ENCODE measurements at regions not wholly inside any gene's neighbourhood (a gene's known extent, or its start where the extent isn't known, plus 50 kb on each side); places are given as distances from the start of the nearest gene placed in this dataset.
A peak's percentile ranks its signal among the peaks of the same experiment; 100 is the strongest.
"Not testable (repeated sequence)": the region's sequence is repeated elsewhere in the genome, so short reads cannot be mapped to it uniquely, and the experiment has no call there.

DNA sequence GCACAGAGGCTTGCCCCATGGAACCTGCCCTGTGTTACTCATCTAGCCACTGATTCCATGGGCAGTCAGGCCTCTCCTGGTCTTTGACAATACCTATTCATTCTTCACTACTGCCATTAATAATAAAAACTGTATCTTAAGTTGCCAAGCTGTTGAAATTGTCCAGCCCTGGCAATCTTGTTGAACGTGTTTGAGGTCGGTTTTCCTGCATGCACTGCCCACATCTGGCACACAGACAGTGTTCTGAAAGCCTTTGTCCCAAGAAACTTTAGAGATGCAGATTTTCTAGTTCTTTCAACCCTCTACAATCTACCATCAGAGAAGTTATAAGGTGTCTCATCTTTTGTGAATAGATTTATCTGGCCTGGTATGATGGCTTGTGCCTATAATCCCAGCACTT, 567.2 kb upstream of the NECTIN3 start:
- ATAC-seq (no peak), DNase-seq (no peak)
- Histone ChIP-seq H3F3A (ENCODE audit: low read length, unreplicated experiment) (no peaks in the 10 kb centered on the region), H3K9me3 (ENCODE audit: low read length) (no peaks in the 10 kb centered on the region), H3K27me3 (ENCODE audit: low read length) (no peaks in the 10 kb centered on the region), H3K4me1 (ENCODE audit: insufficient read depth, low read length) (no peaks in the 10 kb centered on the region), H3K79me2 (ENCODE audit: low read length) (no peaks in the 10 kb centered on the region), H3K9ac (ENCODE audit: low read length) (no peak overlapping the region), H3K9me2 (replicated peaks; ENCODE audit: low read length) (no peaks in the 10 kb centered on the region), H3K36me3 (ENCODE audit: low read depth, low read length) (no peaks in the 10 kb centered on the region), H3K27ac (ENCODE audit: low read length) (no peak overlapping the region), H2AFZ (ENCODE audit: low read length) (no peak overlapping the region), H3K4me2 (ENCODE audit: low read length) (no peak overlapping the region), H4K20me1 (ENCODE audit: low read length) (no peaks in the 10 kb centered on the region), H3K4me3 (ENCODE audit: low read length) (no peak overlapping the region)
- CTCF ChIA-PET: no interaction called here
- no TSS peak for BruUV-seq (replicated peaks)
- no peak for TF ChIP-seq EZH2phosphoT487 (IDR thresholded peaks at IDR 0.05; ENCODE audit: borderline replicate concordance, low read length)
- POLR2A ChIA-PET (ENCODE audit: unreplicated experiment): no interaction called here
- intact Hi-C loops (cut with micrococcal nuclease): no loop called here

DNA sequence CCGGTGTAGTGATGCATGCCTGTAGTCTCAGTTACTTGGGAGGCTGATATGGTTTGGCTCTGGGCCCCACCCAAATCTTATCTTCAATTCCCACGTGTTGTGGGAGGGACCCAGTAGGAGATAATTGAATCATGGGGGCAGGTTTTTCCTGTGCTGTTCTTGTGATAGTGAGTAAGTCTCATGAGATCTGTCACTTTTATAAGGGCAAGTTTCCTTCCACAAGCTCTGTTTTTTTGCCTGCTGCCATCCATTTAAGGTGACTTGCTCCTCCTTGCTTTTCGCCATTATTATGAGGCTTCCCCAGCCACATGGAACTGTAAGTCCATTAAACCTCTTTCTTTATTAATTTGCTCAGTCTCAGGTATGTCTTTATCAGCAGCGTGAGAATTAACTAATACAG, 566.7 kb upstream of the NECTIN3 start:
- intact Hi-C loops (cut with micrococcal nuclease): no loop called here
- H4K20me1 ChIP-seq (ENCODE audit: low read length): no peaks in the 10 kb centered on the region
- H3K9me2 ChIP-seq (replicated peaks; ENCODE audit: low read length): no peaks in the 10 kb centered on the region
- no peak overlapping the region for H2AFZ ChIP-seq (ENCODE audit: low read length)
- no peak for DNase-seq
- no peaks in the 10 kb centered on the region for H3K9me3 ChIP-seq (ENCODE audit: low read length)
- TF ChIP-seq EZH2phosphoT487 (IDR thresholded peaks at IDR 0.05; ENCODE audit: borderline replicate concordance, low read length) (no peak), EZH2 (IDR thresholded peaks at IDR 0.05; ENCODE audit: low read length, unreplicated experiment) (no peak)
- TF ChIP-seq, protein P1, sequence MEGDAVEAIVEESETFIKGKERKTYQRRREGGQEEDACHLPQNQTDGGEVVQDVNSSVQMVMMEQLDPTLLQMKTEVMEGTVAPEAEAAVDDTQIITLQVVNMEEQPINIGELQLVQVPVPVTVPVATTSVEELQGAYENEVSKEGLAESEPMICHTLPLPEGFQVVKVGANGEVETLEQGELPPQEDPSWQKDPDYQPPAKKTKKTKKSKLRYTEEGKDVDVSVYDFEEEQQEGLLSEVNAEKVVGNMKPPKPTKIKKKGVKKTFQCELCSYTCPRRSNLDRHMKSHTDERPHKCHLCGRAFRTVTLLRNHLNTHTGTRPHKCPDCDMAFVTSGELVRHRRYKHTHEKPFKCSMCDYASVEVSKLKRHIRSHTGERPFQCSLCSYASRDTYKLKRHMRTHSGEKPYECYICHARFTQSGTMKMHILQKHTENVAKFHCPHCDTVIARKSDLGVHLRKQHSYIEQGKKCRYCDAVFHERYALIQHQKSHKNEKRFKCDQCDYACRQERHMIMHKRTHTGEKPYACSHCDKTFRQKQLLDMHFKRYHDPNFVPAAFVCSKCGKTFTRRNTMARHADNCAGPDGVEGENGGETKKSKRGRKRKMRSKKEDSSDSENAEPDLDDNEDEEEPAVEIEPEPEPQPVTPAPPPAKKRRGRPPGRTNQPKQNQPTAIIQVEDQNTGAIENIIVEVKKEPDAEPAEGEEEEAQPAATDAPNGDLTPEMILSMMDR (conservative IDR thresholded peaks at IDR 0.05; ENCODE audit: low read depth, low read length): no peak
- ChIA-PET POLR2A (ENCODE audit: unreplicated experiment) (no interaction called here), CTCF (no interaction called here)
- no peak overlapping the region for H3K4me3 ChIP-seq (ENCODE audit: low read length)
- H3K4me2 ChIP-seq (ENCODE audit: low read length): no peak overlapping the region
- no peaks in the 10 kb centered on the region for H3F3A ChIP-seq (ENCODE audit: low read length, unreplicated experiment)
- H3K27ac ChIP-seq (ENCODE audit: low read length): no peak overlapping the region
- no peaks in the 10 kb centered on the region for H3K4me1 ChIP-seq (ENCODE audit: insufficient read depth, low read length)
- H3K9ac ChIP-seq (ENCODE audit: low read length): no peak overlapping the region
- no peaks in the 10 kb centered on the region for H3K79me2 ChIP-seq (ENCODE audit: low read length)
- ATAC-seq: no peak
- no peaks in the 10 kb centered on the region for H3K27me3 ChIP-seq (ENCODE audit: low read length)
- no peaks in the 10 kb centered on the region for H3K36me3 ChIP-seq (ENCODE audit: low read depth, low read length)
- no TSS peak for BruUV-seq (replicated peaks)

DNA sequence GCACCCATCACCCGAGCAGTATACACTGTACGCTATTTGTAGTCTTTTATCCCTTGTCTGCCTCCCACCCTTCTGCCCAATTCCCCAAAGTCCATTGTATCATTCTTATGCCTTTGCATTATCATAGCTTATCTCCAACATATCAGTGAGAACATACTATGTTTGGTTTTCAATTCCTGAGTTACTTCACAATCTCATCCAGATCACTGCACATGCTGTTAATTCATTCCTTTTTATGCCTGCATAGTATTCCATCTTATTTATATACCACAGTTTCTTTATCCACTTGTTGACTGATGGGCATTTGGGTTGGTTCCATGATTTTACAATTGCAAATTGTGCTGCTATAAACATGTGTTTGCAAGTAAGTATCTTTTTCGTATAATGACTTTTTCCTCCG, 564.7 kb upstream of the NECTIN3 start:
- ChIA-PET POLR2A (ENCODE audit: unreplicated experiment) (no interaction called here), CTCF (no interaction called here)
- Histone ChIP-seq H3F3A (ENCODE audit: low read length, unreplicated experiment) (no peaks in the 10 kb centered on the region), H3K9me3 (ENCODE audit: low read length) (no peaks in the 10 kb centered on the region), H2AFZ (ENCODE audit: low read length) (no peak overlapping the region), H3K9me2 (replicated peaks; ENCODE audit: low read length) (no peaks in the 10 kb centered on the region), H3K79me2 (ENCODE audit: low read length) (no peaks in the 10 kb centered on the region), H3K9ac (ENCODE audit: low read length) (no peak overlapping the region), H3K27me3 (ENCODE audit: low read length) (no peaks in the 10 kb centered on the region), H3K4me2 (ENCODE audit: low read length) (no peak overlapping the region), H3K27ac (ENCODE audit: low read length) (no peak overlapping the region), H3K4me1 (ENCODE audit: insufficient read depth, low read length) (no peaks in the 10 kb centered on the region), H3K36me3 (ENCODE audit: low read depth, low read length) (no peaks in the 10 kb centered on the region), H3K4me3 (ENCODE audit: low read length) (no peak overlapping the region), H4K20me1 (ENCODE audit: low read length) (no peaks in the 10 kb centered on the region)
- TF ChIP-seq, protein P1 (conservative IDR thresholded peaks at IDR 0.05; ENCODE audit: low read depth, low read length): no peak
- no peak for TF ChIP-seq EZH2phosphoT487 (IDR thresholded peaks at IDR 0.05; ENCODE audit: borderline replicate concordance, low read length)
- TF ChIP-seq EZH2 (IDR thresholded peaks at IDR 0.05; ENCODE audit: low read length, unreplicated experiment): no peak
- no TSS peak for BruUV-seq (replicated peaks)
- DNase-seq: no peak
- ATAC-seq: no peak
- intact Hi-C loops (cut with micrococcal nuclease): loop anchor here (1.0 kb wide), 2 partner anchors 29 to 87 kb away; no protein-coding TSS in a partner anchor

DNA sequence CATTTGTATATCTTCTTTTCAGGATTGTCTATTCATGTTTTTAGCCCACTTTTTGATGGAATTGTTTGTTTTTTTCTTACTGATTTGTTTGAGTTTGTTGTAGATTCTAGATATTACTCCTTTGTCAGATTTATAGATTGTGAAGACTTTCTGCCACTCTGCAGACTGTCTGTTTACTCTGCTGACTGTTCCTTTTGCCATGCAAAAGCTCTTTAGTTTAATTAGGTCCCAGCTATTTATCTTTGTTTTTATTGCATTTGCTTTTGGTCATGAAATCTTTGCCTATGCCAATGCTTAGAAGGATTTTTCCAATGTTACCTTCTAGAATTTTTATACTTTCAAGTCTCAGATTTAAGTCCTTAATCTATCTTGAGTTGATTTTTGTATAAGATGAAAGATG, 564.0 kb upstream of the NECTIN3 start:
- H3K27ac ChIP-seq (ENCODE audit: low read length); H3K4me2 ChIP-seq (ENCODE audit: low read length); H3K4me3 ChIP-seq (ENCODE audit: low read length); H3K9ac ChIP-seq (ENCODE audit: low read length); H2AFZ ChIP-seq (ENCODE audit: low read length); H3K9me3 ChIP-seq (ENCODE audit: low read length); H3K36me3 ChIP-seq (ENCODE audit: low read depth, low read length); H3F3A ChIP-seq (ENCODE audit: low read length, unreplicated experiment); POLR2A ChIA-PET (ENCODE audit: unreplicated experiment); H3K9me2 ChIP-seq (replicated peaks; ENCODE audit: low read length); H3K79me2 ChIP-seq (ENCODE audit: low read length); H3K4me1 ChIP-seq (ENCODE audit: insufficient read depth, low read length); H3K27me3 ChIP-seq (ENCODE audit: low read length); BruUV-seq (replicated peaks); H4K20me1 ChIP-seq (ENCODE audit: low read length): not testable (repeated sequence)
- peak; percentile 74 for ATAC-seq
- intact Hi-C loops (cut with micrococcal nuclease): loop anchor here (1.0 kb wide), 2 partner anchors 29 to 87 kb away; no protein-coding TSS in a partner anchor
- CTCF ChIA-PET: interaction anchor here (0.6 kb wide), 1 partner anchor 158 kb away, joined by 5 read pairs; no protein-coding TSS in a partner anchor
- peak; percentile 12 for DNase-seq

Data from PC-3 (cell line).